HCT116 (cell line): ENCODE measurements at regions not wholly inside any gene's neighbourhood (a gene's known extent, or its start where the extent isn't known, plus 50 kb on each side); places are given as distances from the start of the nearest gene placed in this dataset.

Experiments
- ATAC-seq: fragments of 200-7000 bp; cut with Tn5 transposase; 2 replicates; pipeline ENCODE4 v1.9.1; 2020; ENCODE audit warnings: mild to moderate bottlenecking, moderate library complexity
- BruUV-seq: library from RNA; stranded (reverse); fragments of 400-500 nt; replicated peaks from 2 replicates; lab custom pipeline; 2021; lab: Mats Ljungman, UMichigan
- CTCF ChIA-PET: fragments of 300-600 bp; sonication (Branson Sonifier 250); formaldehyde crosslinking; loops from one replicate; lab custom pipeline; 2021; ENCODE audit warnings: antibody characterized with exemption; lab: Charles Lee
- POLR2A ChIA-PET: fragments of 300-600, 350-600 bp; sonication (Branson Sonifier 250); formaldehyde crosslinking; loops from one replicate; lab custom pipeline; 2021; ENCODE audit warnings: antibody characterized with exemption; lab: Charles Lee
- RAD21 ChIA-PET, 2 experiments: fragments of 300-600 bp; sonication (Branson Sonifier 250); formaldehyde crosslinking; loops; one replicate each; lab custom pipeline; 2023; ENCODE audit warnings: low total read pairs in 2 of 2; ENCODE audit not compliant: uncharacterized antibody in 2 of 2, unreplicated experiment in 2 of 2, low non-redundant PET in 1 of 2; lab: Charles Lee
- DNase-seq: peaks from one replicate; pipeline ENCODE4 v3.0.0-alpha.2; 2010; ENCODE audit warnings: low read depth, low spot score
- H2AFZ ChIP-seq: fragments of 200-600 bp; shearing (Covaris generic), sonication (generic); 2 replicates; pipeline ENCODE4 v1.6.1; 2017; ENCODE audit warnings: low read depth, mixed run types, mixed read lengths, antibody characterized with exemption, low read length; ENCODE audit not compliant: poor library complexity, severe bottlenecking
- H3K27ac ChIP-seq: 2 replicates; pipeline ENCODE4 v1.5.1; 2012; ENCODE audit warnings: low read depth, low read length
- H3K27me3 ChIP-seq: fragments of 200-600 bp; sonication (generic); 2 replicates; pipeline ENCODE4 v1.6.1; 2016; ENCODE audit warnings: mixed run types, low read length, mixed read lengths; ENCODE audit not compliant: insufficient read depth
- H3K36me3 ChIP-seq, 2 experiments: fragments of 200-500 bp in 1 of 2; fragments of 200-600 bp in 1 of 2; sonication (Bioruptor generic) in 1 of 2; sonication (generic) in 1 of 2; 2 replicates each; pipeline versions ENCODE4 v1.5.1 to v1.6.1; 2014 to 2016; ENCODE audit warnings: low read length in 2 of 2, inconsistent platforms in 1 of 2, mixed read lengths in 1 of 2, mixed run types in 1 of 2; ENCODE audit not compliant: insufficient read depth in 2 of 2, control insufficient read depth in 1 of 2
- H3K4me1 ChIP-seq, 2 experiments: fragments of 200-600 bp in 1 of 2; sonication (generic) in 1 of 2; 2 replicates each; pipeline versions ENCODE4 v1.5.1 to v1.6.1; 2012 to 2017; ENCODE audit warnings: low read length in 2 of 2, inconsistent platforms in 1 of 2, mild to moderate bottlenecking in 1 of 2, mixed read lengths in 1 of 2, mixed run types in 1 of 2, moderate library complexity in 1 of 2; ENCODE audit not compliant: insufficient read depth in 2 of 2, control insufficient read depth in 1 of 2
- H3K4me2 ChIP-seq: fragments of 200-600 bp; sonication (generic); 2 replicates; pipeline ENCODE4 v1.6.1; 2017; ENCODE audit warnings: mixed run types, low read length, mixed read lengths
- H3K4me3 ChIP-seq, 2 experiments: fragments of 200-600 bp in 1 of 2; sonication (generic) in 1 of 2; replicated peaks in 1 of 2; 2 replicates each; pipeline ENCODE4 v1.5.1; 2011 to 2016; ENCODE audit warnings: low read length in 2 of 2, control low read depth in 1 of 2, low read depth in 1 of 2, mild to moderate bottlenecking in 1 of 2, mixed read lengths in 1 of 2, mixed run types in 1 of 2
- H3K79me2 ChIP-seq: fragments of 200-600 bp; sonication (generic); 2 replicates; pipeline ENCODE4 v1.6.1; 2017; ENCODE audit warnings: mild to moderate bottlenecking, mixed run types, low read length, moderate library complexity, mixed read lengths; ENCODE audit not compliant: insufficient read depth
- H3K9ac ChIP-seq: fragments of 200-600 bp; sonication (generic); 2 replicates; pipeline ENCODE4 v1.6.1; 2016; ENCODE audit warnings: low read length, mixed read lengths
- H3K9me2 ChIP-seq: fragments of 200-600 bp; sonication (generic), shearing (Covaris generic); 2 replicates; pipeline ENCODE4 v1.6.1; 2017; ENCODE audit warnings: mixed run types, mild to moderate bottlenecking, moderate library complexity; ENCODE audit not compliant: insufficient read depth
- H3K9me3 ChIP-seq, 2 experiments: fragments of 200-500 bp in 1 of 2; fragments of 200-600 bp in 1 of 2; sonication (Bioruptor generic) in 1 of 2; sonication (generic) in 1 of 2; 2 replicates each; pipeline ENCODE4 v1.6.1; 2014 to 2017; ENCODE audit warnings: low read length in 2 of 2, mixed read lengths in 2 of 2, inconsistent platforms in 1 of 2, low read depth in 1 of 2, mild to moderate bottlenecking in 1 of 2, mixed run types in 1 of 2, moderate library complexity in 1 of 2; ENCODE audit not compliant: control insufficient read depth in 1 of 2, insufficient read depth in 1 of 2
- H4K20me1 ChIP-seq: fragments of 200-600 bp; sonication (generic), shearing (Covaris generic); 2 replicates; pipeline ENCODE4 v1.6.1; 2017; ENCODE audit warnings: mixed run types, mild to moderate bottlenecking, moderate library complexity; ENCODE audit not compliant: insufficient read depth
- CBX3 ChIP-seq: IDR thresholded peaks from 2 replicates; pipeline ENCODE4 v1.6.1; 2012; ENCODE audit warnings: low read depth
- CEBPB ChIP-seq: IDR thresholded peaks from 2 replicates; pipeline ENCODE4 v1.6.1; 2012; ENCODE audit warnings: low read depth
- CTCF ChIP-seq, 3 experiments: fragments of 200-600 bp in 1 of 3; sonication (generic) in 1 of 3; IDR thresholded peaks in 2 of 3; conservative IDR thresholded peaks in 1 of 3; 2 replicates each; pipeline ENCODE4 v1.5.1; 2012 to 2017; ENCODE audit warnings: low read depth in 2 of 3, low read length in 2 of 3, antibody characterized with exemption in 1 of 3, borderline replicate concordance in 1 of 3, control low read depth in 1 of 3, mild to moderate bottlenecking in 1 of 3, mixed read lengths in 1 of 3, mixed run types in 1 of 3, moderate library complexity in 1 of 3; ENCODE audit not compliant: insufficient read depth in 1 of 3
- EGR1 ChIP-seq: IDR thresholded peaks from 2 replicates; pipeline ENCODE4 v1.6.1; 2012; ENCODE audit warnings: low read depth
- ELF1 ChIP-seq: IDR thresholded peaks from 2 replicates; pipeline ENCODE4 v1.6.1; 2012; ENCODE audit warnings: low read depth, borderline replicate concordance
- EZH2 ChIP-seq: fragments of 200-600 bp; sonication (generic); IDR thresholded peaks from 2 replicates; pipeline ENCODE4 v1.6.1; 2017; ENCODE audit warnings: antibody characterized with exemption, mixed run types
- FOSL1 ChIP-seq: IDR thresholded peaks from 2 replicates; pipeline ENCODE4 v1.6.1; 2012; ENCODE audit warnings: low read depth
- POLR2AphosphoS5 ChIP-seq: IDR thresholded peaks from 2 replicates; pipeline ENCODE4 v1.6.1; 2011; ENCODE audit warnings: mild to moderate bottlenecking, low read depth, low read length, moderate library complexity
- RAD21 ChIP-seq: IDR thresholded peaks from 2 replicates; pipeline ENCODE4 v1.6.1; 2012; ENCODE audit warnings: low read depth, mild to moderate bottlenecking
- REST ChIP-seq: IDR thresholded peaks from 2 replicates; pipeline ENCODE4 v1.6.1; 2012; ENCODE audit warnings: low read depth
- SRF ChIP-seq: IDR thresholded peaks from 2 replicates; pipeline ENCODE4 v1.6.1; 2012; ENCODE audit warnings: low read depth
- TCF7L2 ChIP-seq: IDR thresholded peaks from 2 replicates; pipeline ENCODE4 v1.7.0; 2011; ENCODE audit warnings: borderline replicate concordance, inconsistent platforms; ENCODE audit not compliant: insufficient read depth, insufficient read length; ENCODE audit errors: extremely low read depth
- YY1 ChIP-seq: IDR thresholded peaks from 2 replicates; pipeline ENCODE4 v1.6.1; 2011; ENCODE audit warnings: low read length, low read depth, moderate library complexity, mild to moderate bottlenecking; ENCODE audit not compliant: insufficient replicate concordance; ENCODE audit errors: extremely low read depth
- ZBTB33 ChIP-seq: IDR thresholded peaks from 2 replicates; pipeline ENCODE4 v1.6.1; 2011; ENCODE audit warnings: mild to moderate bottlenecking, low read length, moderate library complexity; ENCODE audit not compliant: insufficient replicate concordance; ENCODE audit errors: extremely low read depth
- ZFX ChIP-seq: fragments of 450-650 bp; IDR thresholded peaks from 2 replicates; pipeline ENCODE4 v1.6.1; 2017
- intact Hi-C: fragments of 100-400 bp; cut with micrococcal nuclease; formaldehyde crosslinking; loops from 2 replicates; pipeline ENCODE4 v1.10.0; 2022

- CTCF ChIA-PET, result no interaction called here
- no peak overlapping the region for H2AFZ ChIP-seq
- intact Hi-C loops, result no loop called here
- ATAC-seq, result no peak
- no peak overlapping the region for H3K27ac ChIP-seq
- H3K79me2 ChIP-seq, result no peaks in the 10 kb centered on the region
- TF ChIP-seq CTCF (IDR thresholded peaks at IDR 0.05 in 2 of 3, conservative IDR thresholded peaks at IDR 0.05 in 1 of 3; ENCODE audit: borderline replicate concordance in 1 of 3, insufficient read depth in 1 of 3, low read depth in 2 of 3, low read length in 2 of 3) (no peak), SRF (no peak), REST (no peak), ZFX (no peak), ELF1 (no peak), YY1 (no peak), CBX3 (no peak), CEBPB (no peak), POLR2AphosphoS5 (no peak), RAD21 (no peak), TCF7L2 (no peak), FOSL1 (no peak), EZH2 (no peak), ZBTB33 (no peak), EGR1 (no peak)
- H3K9me3 ChIP-seq, result no peaks in the 10 kb centered on the region
- H3K9me2 ChIP-seq, result no peaks in the 10 kb centered on the region
- H3K4me2 ChIP-seq, result no peak overlapping the region
- no peak overlapping the region for H3K4me3 ChIP-seq
- no peaks in the 10 kb centered on the region for H4K20me1 ChIP-seq
- RAD21 ChIA-PET, result no interaction called here
- POLR2A ChIA-PET, result no interaction called here
- no peaks in the 10 kb centered on the region for H3K36me3 ChIP-seq
- DNase-seq, result no peak
- no peak overlapping the region for H3K9ac ChIP-seq
- H3K4me1 ChIP-seq, result no peaks in the 10 kb centered on the region
- no peaks in the 10 kb centered on the region for H3K27me3 ChIP-seq
- BruUV-seq, result no TSS peak
Measured at GRCh38 chr6:119965900-119966299, 616.3 kb upstream of the MAN1A1 start.
